ENCODE measurements at regions not wholly inside any gene's neighbourhood (a gene's known extent, or its start where the extent isn't known, plus 50 kb on each side); places are given as distances from the start of the nearest gene placed in this dataset.

DNA sequence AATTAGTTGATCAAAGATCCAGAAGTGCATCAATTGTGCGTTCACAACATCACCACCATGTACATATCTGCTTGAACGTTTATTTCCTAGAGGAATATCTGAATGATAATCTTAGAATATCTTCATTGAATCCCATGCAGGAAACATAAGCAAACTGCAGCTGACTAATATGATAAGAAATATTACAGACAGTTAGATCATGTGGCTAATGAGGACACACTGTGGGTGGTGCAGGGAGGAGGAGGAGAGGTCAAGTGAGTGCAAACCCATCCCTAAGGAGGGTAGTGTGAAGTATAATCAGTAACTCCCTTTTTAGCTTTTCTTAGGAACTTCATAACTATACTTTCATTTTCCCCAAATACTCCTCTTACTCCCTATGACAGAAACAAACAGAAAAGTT, 58.3 kb upstream of the HPGD start:
- TF ChIP-seq ZNF24 (IDR thresholded peaks at IDR 0.05) = no peak
- TF ChIP-seq, protein P1, sequence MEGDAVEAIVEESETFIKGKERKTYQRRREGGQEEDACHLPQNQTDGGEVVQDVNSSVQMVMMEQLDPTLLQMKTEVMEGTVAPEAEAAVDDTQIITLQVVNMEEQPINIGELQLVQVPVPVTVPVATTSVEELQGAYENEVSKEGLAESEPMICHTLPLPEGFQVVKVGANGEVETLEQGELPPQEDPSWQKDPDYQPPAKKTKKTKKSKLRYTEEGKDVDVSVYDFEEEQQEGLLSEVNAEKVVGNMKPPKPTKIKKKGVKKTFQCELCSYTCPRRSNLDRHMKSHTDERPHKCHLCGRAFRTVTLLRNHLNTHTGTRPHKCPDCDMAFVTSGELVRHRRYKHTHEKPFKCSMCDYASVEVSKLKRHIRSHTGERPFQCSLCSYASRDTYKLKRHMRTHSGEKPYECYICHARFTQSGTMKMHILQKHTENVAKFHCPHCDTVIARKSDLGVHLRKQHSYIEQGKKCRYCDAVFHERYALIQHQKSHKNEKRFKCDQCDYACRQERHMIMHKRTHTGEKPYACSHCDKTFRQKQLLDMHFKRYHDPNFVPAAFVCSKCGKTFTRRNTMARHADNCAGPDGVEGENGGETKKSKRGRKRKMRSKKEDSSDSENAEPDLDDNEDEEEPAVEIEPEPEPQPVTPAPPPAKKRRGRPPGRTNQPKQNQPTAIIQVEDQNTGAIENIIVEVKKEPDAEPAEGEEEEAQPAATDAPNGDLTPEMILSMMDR (IDR thresholded peaks at IDR 0.05 in 2 of 3, conservative IDR thresholded peaks at IDR 0.05 in 1 of 3; ENCODE audit: control insufficient read depth in 2 of 3, extremely low read depth in 1 of 3, insufficient read depth in 1 of 3, low read depth in 3 of 3, low read length in 3 of 3) = no peak
- TF ChIP-seq, protein P2, sequence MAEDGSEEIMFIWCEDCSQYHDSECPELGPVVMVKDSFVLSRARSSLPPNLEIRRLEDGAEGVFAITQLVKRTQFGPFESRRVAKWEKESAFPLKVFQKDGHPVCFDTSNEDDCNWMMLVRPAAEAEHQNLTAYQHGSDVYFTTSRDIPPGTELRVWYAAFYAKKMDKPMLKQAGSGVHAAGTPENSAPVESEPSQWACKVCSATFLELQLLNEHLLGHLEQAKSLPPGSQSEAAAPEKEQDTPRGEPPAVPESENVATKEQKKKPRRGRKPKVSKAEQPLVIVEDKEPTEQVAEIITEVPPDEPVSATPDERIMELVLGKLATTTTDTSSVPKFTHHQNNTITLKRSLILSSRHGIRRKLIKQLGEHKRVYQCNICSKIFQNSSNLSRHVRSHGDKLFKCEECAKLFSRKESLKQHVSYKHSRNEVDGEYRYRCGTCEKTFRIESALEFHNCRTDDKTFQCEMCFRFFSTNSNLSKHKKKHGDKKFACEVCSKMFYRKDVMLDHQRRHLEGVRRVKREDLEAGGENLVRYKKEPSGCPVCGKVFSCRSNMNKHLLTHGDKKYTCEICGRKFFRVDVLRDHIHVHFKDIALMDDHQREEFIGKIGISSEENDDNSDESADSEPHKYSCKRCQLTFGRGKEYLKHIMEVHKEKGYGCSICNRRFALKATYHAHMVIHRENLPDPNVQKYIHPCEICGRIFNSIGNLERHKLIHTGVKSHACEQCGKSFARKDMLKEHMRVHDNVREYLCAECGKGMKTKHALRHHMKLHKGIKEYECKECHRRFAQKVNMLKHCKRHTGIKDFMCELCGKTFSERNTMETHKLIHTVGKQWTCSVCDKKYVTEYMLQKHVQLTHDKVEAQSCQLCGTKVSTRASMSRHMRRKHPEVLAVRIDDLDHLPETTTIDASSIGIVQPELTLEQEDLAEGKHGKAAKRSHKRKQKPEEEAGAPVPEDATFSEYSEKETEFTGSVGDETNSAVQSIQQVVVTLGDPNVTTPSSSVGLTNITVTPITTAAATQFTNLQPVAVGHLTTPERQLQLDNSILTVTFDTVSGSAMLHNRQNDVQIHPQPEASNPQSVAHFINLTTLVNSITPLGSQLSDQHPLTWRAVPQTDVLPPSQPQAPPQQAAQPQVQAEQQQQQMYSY (CRISPR knock-in tag; IDR thresholded peaks at IDR 0.05) = no peak
- no peak for TF ChIP-seq POLR2A (IDR thresholded peaks at IDR 0.05; ENCODE audit: low read depth, low read length)
- TF ChIP-seq RBBP5 (conservative IDR thresholded peaks at IDR 0.05) = no peak
- TF ChIP-seq BHLHE40 (IDR thresholded peaks at IDR 0.05; ENCODE audit: borderline replicate concordance in 1 of 2, low read depth in 2 of 2, low read length in 1 of 2) = no peak
- TF ChIP-seq RAD21 (IDR thresholded peaks at IDR 0.05; ENCODE audit: insufficient read depth, low read depth, low read length) = no peak
- TF ChIP-seq CREB1 (IDR thresholded peaks at IDR 0.05; ENCODE audit: low read depth) = no peak
- no peak for TF ChIP-seq HDAC6 (IDR thresholded peaks at IDR 0.05; ENCODE audit: unreplicated experiment)
- TF ChIP-seq CEBPB (IDR thresholded peaks at IDR 0.05; ENCODE audit: borderline replicate concordance in 1 of 2, low read depth in 2 of 2, low read length in 2 of 2) = no peak

Data from GM12878 (cell line).